ENCODE measurements at regions not wholly inside any gene's neighbourhood (a gene's known extent, or its start where the extent isn't known, plus 50 kb on each side); places are given as distances from the start of the nearest gene placed in this dataset.

DNA sequence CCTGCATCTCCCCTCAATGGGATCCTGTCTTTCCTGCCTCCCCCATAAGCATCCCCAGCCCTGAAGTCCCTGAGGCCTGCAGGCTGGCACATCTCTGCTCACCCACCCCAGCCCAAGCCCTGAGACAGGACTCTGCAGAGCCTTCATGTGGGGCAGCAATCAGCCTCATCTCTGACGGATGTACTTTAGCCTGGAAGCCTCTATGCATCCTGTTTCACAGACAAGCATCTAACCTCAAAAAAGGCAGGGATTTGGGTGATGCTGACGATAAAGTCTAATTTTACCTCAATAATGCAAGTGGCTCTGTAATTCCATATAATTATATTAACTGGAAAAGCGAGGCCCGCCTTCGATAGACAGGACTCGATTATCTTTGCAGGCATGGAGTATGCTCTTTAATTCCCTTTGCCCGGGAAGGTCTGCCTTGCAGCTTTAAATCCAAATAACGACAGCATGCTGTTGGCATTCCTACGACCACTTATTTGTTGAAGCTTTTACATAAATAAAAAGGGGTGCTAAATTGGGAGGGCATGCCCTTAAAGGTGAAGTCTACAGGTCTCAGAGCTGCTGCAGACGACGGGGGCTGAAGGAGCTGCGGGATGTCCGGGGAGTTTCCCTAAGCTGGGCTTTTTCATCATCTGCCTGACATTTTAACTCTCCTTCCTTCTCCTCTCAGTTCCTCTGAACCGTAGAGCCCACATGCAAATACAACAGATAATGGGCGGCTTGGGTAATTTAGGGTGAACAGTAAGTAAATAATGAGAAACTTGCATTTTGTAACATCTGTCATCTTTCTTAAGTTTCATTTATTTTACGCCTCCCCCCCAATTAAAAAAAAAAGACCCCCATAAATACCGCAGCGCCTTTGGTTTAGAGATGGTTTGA is 211.5 kb downstream of the URI1 start:
- TF ChIP-seq, protein P1, sequence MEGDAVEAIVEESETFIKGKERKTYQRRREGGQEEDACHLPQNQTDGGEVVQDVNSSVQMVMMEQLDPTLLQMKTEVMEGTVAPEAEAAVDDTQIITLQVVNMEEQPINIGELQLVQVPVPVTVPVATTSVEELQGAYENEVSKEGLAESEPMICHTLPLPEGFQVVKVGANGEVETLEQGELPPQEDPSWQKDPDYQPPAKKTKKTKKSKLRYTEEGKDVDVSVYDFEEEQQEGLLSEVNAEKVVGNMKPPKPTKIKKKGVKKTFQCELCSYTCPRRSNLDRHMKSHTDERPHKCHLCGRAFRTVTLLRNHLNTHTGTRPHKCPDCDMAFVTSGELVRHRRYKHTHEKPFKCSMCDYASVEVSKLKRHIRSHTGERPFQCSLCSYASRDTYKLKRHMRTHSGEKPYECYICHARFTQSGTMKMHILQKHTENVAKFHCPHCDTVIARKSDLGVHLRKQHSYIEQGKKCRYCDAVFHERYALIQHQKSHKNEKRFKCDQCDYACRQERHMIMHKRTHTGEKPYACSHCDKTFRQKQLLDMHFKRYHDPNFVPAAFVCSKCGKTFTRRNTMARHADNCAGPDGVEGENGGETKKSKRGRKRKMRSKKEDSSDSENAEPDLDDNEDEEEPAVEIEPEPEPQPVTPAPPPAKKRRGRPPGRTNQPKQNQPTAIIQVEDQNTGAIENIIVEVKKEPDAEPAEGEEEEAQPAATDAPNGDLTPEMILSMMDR (IDR thresholded peaks at IDR 0.05) = no peak
- TF ChIP-seq POLR2AphosphoS5 (IDR thresholded peaks at IDR 0.05) = no peak

All from gastroesophageal sphincter (tissue), 3 donors.